HG03159 (cell line): ENCODE measurements at regions not wholly inside any gene's neighbourhood (a gene's known extent, or its start where the extent isn't known, plus 50 kb on each side); places are given as distances from the start of the nearest gene placed in this dataset.
A peak's percentile ranks its signal among the peaks of the same experiment; 100 is the strongest.
"Not testable (repeated sequence)": the region's sequence is repeated elsewhere in the genome, so short reads cannot be mapped to it uniquely, and the experiment has no call there.

Experiments used
- ATAC-seq: cut with Tn5 transposase; IDR thresholded peaks from one replicate; pipeline ENCODE4 v1.9.1; 2021; ENCODE audit warnings: mild to moderate bottlenecking, moderate library complexity; ENCODE audit not compliant: unreplicated experiment

GRCh38 chr20:60095456-60095855 lies 137.2 kb downstream of the CDH26 start:
- no peak for ATAC-seq

- ATAC-seq: no peak
These were observed 137.9 kb downstream of the CDH26 start for GRCh38 chr20:60096166-60096565.

- ATAC-seq: no peak
These were observed 139.1 kb downstream of the CDH26 start for GRCh38 chr20:60097285-60097684.

- peak; percentile 57 for ATAC-seq
These were observed 142.6 kb downstream of the CDH26 start for GRCh38 chr20:60100780-60101179.

- no peak for ATAC-seq
These were observed 143.1 kb downstream of the CDH26 start for GRCh38 chr20:60101201-60101890.

- ATAC-seq: no peak
These were observed 143.7 kb downstream of the CDH26 start for GRCh38 chr20:60101891-60102281.

- ATAC-seq: no peak
These were observed 144.5 kb downstream of the CDH26 start for GRCh38 chr20:60102665-60103210.

- ATAC-seq: no peak
These were observed 147.0 kb downstream of the CDH26 start for GRCh38 chr20:60104993-60105803.

GRCh38 chr20:60106186-60106585 lies 148.0 kb downstream of the CDH26 start:
- not testable (repeated sequence) for ATAC-seq

- ATAC-seq: no peak
These were observed 149.6 kb downstream of the CDH26 start for GRCh38 chr20:60107621-60108390.

- ATAC-seq: no peak
These were observed 150.2 kb downstream of the CDH26 start for GRCh38 chr20:60108397-60108796.

GRCh38 chr20:60113024-60113724 lies 155.0 kb downstream of the CDH26 start:
- no peak for ATAC-seq

GRCh38 chr20:60113771-60114170 lies 155.5 kb downstream of the CDH26 start:
- ATAC-seq: no peak

- no peak for ATAC-seq
These were observed 157.2 kb downstream of the CDH26 start for GRCh38 chr20:60115451-60115850.

GRCh38 chr20:60116128-60116909 lies 158.1 kb downstream of the CDH26 start:
- ATAC-seq: no peak

- no peak for ATAC-seq
These were observed 158.8 kb downstream of the CDH26 start for GRCh38 chr20:60117065-60117464.

GRCh38 chr20:60121903-60122302 lies 163.7 kb downstream of the CDH26 start:
- ATAC-seq: no peak

GRCh38 chr20:60122671-60123070 lies 164.4 kb downstream of the CDH26 start:
- ATAC-seq: no peak

GRCh38 chr20:60123096-60123495 lies 164.9 kb downstream of the CDH26 start:
- ATAC-seq: no peak

- no peak for ATAC-seq
These were observed 165.4 kb downstream of the CDH26 start for GRCh38 chr20:60123652-60124051.
